GM19452 (cell line): ENCODE measurements at regions not wholly inside any gene's neighbourhood (a gene's known extent, or its start where the extent isn't known, plus 50 kb on each side); places are given as distances from the start of the nearest gene placed in this dataset.

Experiments
- ATAC-seq: cut with Tn5 transposase; IDR thresholded peaks from one replicate; pipeline ENCODE4 v1.9.1; 2021; ENCODE audit not compliant: unreplicated experiment

DNA sequence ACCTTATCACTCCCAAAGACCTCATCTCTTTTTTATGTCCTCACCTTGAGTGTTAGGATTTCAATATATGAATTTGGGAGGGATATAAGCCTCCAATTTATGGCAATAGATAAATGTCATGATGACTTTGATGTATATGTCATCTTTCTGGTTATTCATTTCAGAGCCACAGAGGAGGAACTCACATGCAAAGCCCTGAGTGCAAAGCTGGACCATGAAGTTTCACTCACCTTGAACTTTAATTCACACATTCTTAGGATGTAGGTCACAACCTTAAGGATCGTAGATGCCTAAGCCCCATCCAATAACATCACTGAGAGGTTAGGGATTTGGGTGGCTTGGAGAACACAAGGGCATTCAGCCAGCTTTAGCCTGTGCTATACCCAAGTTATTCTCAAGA lies 81.9 kb upstream of the ZPBP start:
- ATAC-seq, result no peak

DNA sequence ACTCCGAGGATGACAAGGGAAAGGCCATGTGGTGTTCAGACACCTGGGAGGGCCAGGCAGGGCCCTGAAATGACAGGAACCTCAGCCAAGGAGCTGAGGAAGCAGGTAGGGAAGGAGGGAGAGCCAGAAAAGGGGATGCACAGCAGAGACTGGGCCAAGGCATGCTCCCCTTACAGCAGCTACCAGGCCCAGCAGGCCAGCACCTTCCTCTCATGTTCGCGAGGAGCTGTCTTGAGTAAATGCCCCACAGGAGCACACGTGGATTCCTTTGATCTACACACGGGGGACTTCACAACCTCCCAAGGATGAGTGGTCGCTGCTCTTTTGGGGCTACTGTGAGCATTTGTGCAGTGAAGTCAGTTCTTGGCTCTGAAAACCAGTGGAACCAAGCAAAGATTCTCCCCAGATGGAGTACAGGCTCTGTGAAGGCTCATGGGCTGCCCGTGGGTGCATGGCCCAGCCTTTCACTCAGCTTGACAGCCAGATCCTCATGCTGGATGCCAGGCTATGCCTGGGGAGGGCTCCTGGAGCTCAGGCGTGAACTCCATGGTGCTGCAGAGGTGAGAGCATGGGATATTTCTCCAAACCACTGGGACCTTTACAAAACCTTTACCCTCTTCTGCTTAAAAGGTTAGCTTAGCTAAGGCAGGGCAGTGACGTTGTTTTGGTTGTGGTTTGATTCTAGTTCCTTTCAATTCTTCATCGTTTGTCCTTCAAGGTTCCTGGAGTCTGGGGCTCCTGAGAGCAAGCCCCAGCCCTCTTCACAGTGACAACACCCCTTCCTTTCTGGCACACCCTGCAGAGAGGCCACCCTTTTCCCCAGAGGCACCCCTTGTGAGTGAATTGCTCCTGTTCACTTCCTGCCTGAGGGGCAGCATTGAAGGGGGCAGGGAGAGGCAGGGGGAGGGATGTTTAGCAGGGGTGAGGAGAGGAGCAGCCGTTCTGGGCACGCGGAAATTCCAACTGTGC lies 74.2 kb upstream of the ZPBP start:
- ATAC-seq, result no peak

DNA sequence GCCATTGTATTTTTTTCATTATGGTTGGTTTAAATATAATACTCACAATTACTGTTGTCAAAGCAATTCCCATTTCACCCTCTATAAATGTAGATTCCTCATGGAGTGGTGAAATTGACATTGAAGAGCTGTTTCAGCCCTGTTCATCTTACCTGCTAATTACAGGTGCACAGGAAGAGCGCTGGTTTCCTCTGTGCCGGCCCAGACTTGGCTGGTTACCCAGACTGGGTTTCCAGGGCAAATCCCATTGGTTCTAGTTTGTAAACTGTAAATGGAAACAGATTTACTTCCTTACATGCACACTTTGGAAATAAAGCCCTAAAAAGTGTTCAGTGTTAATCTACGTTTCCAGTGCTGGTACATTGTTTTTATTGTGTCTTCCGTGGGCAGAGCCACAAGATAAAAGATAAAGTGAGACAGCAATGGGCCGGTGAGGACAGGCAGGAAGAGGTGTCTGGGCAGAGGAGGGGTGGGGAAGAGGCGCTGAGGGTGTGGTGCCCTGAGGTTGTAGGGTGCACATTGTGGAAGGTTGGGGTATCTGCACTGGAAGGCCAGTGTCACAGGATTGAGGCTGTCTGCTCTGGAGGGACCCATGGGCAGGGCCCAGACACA lies 71.6 kb upstream of the ZPBP start:
- ATAC-seq, result no peak

DNA sequence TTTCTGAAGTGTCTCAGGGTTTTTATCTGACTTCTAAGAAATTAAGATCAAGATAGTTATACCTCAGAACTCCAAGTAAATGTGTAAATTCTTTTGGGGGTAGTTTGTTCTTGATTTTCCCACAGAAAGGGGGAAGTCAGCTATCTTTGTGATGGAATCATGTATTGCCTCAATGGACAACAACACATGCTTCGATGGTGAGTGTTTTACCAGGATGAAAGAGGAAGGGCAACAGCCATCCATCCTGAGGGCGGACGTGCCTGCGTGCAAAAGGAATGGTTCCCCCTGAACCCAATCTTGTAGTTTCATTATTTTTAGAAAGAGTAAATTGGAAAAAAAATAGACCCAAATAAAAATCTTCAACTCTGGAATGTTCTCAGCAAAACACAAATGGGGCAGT lies 67.2 kb upstream of the ZPBP start:
- no peak for ATAC-seq

DNA sequence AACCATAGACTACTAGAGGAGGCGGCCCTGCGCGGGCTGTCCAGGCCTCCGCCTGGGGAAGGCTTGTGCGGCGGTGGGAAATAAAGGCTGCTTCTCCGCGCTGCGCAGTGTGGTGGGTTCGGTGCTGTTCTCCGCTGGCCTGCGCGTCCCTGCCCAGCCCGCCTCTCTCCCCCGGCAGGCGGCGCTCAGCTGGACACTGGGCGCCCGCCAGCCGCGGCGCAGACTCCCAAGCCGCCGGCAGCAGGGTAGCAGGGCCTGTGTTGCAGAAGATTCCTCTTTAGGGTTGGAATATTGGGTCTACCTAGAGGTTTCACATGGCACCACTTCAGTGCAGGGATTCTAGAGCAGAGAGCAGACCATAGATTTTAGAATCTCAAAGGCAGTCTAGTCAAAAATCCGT lies 66.1 kb upstream of the ZPBP start:
- no peak for ATAC-seq

DNA sequence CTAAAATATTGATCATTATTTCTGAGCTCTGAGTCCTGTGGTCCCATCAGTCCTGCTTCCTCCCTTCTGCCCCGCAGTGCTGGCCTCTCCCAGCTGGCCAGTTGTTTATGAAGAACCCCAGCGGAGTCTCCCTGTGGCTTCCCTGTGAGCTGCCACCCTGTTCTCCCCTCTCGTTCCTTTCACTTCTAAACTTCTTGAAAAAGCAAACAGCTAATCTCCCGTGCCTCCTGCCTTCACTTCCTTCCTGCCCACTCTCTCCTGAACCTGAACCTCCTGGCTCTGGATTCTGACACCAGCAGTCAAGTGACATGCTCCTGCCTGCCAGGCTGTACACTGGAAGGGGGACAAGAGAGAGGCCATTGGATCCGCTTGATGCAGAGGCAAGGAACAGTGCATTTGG lies 63.7 kb upstream of the ZPBP start:
- no peak for ATAC-seq

DNA sequence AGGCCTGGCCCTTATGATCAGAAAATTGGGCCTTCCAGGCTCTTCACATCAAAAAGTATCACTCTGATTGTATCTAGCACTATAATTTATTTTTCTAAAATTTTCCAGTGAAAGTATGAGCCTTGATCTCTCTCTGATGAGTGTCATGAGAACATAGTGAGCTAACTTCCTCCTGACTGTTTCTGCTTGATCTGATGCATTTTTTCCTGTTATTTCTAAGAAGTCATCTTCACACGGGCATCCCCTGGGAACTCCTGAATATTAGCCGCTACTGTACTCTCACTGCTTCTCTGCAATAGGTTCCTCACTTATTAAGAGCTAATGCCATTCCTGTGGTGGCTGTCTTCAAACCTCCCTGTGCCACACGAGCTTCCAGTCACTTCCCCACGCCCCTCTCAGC lies 63.1 kb upstream of the ZPBP start:
- no peak for ATAC-seq

DNA sequence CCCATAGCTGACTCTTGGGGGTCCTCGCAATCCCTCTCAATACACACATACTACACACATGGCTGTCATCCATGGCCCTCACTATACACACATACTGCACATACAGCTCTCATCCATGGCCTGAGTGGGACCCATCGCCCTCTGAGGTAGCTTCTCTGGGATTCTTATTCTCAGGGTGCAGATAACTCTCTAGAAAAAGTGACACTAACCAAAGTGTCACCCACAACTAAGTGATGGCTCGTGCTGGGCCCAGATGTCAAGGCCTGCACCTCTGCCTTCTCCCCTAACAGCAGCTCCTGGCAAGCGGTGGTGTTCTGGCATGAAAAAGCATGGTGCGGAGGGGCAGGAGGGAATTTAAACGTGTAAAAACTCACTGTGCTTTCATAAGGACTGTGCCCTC lies 62.7 kb upstream of the ZPBP start:
- ATAC-seq, result no peak

DNA sequence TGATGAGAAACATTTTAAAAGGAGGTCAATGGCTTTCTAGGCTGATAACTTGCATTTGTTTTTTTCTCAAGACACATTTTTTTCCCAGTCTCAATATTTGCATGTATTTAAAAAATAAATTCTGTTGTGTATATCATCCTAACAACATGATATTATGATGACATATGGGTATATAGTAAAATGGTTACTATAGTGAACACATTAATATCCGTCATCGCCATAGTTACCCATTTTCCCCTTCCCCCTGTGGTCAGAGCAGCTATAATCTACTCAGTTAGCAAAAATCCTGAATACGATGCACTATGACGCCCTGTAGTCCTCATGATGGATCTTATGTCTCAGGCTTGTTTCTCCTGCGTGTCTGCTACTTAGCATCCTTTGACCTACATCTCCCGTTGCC lies 60.9 kb upstream of the ZPBP start:
- no peak for ATAC-seq

DNA sequence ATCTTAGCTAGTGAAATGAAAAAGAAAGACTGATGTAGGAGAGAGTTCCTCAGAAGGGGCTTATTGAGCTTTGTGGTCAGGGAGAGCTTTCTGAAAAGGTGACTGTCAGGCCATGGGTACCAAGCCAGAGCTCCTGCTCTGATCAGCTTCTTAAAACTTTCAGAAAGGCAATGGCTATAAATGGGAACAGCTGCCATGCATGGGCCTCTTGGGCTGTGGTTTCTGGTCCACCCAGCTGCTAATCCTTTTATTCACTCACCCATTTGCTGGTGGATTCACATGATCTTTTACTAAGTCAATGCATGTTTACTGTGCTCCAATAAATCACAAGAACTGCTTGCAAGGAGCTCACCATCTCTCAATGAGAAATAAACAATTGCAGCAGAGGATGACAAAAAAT lies 60.1 kb upstream of the ZPBP start:
- no peak for ATAC-seq

DNA sequence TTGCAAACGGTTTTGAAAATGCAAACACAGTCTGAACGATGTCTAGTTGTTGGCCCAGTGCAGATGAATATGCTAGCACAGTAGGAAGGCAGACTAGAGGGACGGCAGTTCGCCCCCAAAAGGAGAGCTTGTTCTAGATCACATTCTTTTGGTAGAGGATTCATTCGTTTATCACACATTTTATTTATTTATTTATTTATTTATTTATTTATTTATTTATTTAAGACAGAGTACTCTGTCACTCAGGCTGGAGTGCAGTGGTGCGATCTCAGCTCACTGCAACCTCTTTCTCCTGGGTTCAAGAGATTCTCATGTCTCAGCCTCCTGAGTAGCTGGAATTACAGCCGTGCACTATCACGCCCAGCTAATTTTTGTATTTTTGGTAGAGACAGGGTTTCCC lies 59.4 kb upstream of the ZPBP start:
- no peak for ATAC-seq

DNA sequence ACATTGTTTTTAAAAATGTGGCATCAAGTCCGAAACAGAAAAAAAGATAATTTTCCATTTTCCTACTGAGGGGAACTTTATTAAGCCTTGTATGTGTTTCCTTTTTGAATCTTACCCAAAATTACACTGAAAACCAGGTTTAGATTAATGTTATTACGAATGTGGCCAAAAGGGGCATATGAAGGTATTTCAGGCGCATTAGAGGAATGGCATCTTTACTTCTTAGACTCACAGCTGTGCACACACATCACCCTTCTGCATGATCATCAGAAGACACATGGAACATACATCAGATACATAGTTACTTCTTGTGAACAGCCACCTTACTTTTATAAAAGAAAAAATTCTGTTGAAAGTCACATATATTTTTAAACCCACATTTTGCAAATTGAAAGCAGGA lies 58.6 kb upstream of the ZPBP start:
- no peak for ATAC-seq

DNA sequence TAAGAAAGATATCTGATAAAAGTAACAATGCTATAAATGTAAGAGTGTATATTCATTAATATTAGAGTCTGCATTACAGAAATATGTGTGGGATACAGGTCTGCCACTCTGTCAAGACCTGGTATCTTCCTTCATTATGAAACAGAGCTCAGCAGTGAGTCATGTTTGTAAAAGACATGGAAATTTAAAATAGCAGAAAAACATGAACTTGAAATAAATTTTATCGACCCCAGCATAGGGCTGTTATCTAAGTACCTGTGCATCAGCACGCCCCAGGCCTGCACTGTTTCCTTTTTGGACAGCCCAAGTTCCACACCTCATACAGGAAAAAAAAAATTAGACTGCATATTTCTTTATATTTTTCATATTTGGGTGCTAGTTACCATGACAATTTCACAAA lies 58.0 kb upstream of the ZPBP start:
- no peak for ATAC-seq

DNA sequence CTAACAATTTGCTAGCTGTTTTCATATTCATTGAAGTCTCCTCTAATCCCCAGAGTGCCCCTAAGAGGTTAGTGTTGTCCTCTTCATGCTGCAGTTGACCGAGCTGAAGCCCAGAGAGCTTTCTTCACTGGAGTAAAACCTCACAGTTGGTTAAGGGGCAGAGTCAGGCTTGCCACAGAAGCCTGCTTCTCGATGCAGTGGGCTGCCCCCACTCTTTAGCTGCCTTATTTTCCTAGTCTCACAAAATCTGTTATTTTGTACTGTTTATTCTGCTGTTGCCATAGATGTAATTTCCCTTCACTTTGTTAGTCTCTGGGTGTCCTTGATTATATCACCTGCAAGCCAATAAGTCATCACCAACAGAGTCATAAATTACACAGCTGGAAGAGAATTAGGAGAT lies 56.3 kb upstream of the ZPBP start:
- no peak for ATAC-seq

DNA sequence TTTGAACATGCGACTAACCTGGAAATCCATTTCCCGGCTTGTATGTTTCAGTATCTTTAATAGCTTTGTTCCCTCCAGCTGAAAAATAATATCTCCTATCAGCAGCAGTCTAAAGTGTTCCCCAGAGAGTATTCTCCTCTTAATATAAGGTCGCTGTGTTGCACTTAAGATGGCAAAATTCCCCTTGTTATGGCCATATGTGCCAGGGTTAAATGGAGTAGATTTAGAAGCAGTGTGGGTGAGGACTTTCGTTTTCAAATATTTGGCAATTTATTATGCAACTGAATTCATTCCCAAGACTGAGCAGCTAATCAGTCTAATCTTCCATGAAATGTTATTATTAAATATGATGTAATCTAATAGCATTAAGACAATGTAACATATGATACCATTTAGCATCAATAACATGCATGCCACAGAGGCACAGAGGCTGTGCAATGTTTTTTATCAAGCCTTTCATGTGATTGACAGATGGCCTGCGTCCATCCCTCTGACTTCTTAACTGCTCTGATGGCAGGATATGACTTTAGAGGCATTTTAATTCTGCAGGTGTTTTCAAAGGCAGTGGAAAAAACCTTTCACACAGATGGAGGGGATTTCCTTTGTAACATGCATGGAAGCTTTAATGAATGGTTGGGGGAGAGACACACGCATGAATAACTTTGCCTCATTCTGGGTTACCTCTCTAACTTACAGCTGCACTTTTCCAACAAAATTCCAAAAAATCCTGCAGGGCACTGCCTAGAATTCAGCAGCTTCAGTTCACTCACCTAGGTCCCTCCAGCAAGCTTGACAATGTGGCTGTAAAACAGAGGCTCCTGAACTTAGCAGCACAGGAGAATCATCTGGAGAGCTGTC lies 55.1 kb upstream of the ZPBP start:
- peak; percentile 34 for ATAC-seq

DNA sequence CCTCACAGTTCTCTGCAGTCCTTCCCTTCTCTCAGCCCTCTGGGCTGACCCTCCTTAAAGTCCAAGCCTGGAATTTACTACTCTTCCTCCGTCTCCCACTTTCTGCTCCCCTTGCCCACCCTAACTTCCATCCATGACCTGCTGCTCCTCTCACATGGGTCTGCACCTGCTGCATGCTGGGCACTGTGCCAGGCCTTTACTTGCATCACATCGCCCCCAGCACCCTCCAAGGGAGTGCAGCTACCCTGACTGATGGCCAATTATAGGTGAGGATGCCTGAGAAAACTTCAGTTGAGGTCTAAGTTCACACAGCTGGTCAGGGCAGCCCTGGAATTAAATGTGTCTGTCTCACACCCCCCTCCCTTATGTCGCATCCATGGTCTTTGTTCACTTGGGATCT lies 53.6 kb upstream of the ZPBP start:
- no peak for ATAC-seq

DNA sequence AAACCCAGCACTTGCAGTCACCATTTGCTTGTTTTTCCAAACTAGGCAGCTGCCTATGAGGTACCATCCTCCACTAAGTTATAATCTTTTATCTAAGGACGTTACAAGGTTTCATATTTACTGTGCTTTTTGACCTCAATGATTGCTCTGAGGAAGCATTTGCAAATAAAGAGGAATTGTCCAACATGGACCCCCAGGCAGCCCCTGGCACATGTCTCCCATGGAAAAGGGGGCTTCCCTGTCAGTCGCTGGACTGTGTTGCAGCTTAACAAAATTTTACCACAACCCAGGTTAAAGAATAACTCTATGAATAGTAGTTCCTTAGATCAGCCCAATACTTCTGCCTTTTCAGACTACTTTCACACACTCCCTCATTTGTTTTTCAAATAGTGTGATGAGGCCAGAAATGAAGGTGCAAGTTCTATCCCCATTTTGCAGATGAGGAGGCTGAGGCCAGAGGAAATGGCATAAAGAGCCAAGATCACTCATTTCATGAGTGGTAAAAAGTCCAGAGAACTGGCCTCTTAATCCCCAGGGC lies 52.8 kb upstream of the ZPBP start:
- ATAC-seq, result peak; percentile 49

DNA sequence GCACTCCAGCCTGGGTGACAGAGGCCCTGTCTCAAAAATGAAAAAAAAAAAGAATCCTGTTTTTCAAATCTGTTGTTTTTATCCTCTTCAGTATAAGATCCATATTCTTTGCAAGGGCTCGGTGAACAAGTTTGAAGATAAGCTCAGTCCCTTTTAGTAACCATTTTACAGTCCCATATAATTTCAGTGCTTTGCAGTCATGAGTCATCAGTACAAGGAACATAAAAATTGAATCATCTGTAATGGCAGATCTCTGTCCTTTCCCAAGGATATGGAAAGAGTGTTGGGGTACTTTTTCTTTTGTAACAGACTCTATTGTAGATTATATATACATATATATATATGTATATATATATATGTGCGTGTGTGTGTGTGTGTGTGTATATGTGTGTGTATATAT lies 52.2 kb upstream of the ZPBP start:
- no peak for ATAC-seq
